H9 (cell line): ENCODE measurements at regions not wholly inside any gene's neighbourhood (a gene's known extent, or its start where the extent isn't known, plus 50 kb on each side); places are given as distances from the start of the nearest gene placed in this dataset.

Experiments
- DNase-seq: peaks from one replicate; pipeline ENCODE4 v3.0.0-alpha.2; 2017
- H2AFZ ChIP-seq: one replicate; pipeline ENCODE4 v1.6.1; 2013; ENCODE audit warnings: mild to moderate bottlenecking, low read length, control low read depth, moderate library complexity
- H2AK5ac ChIP-seq: 2 replicates; pipeline ENCODE4 v1.6.1; 2013; ENCODE audit warnings: low read length, control low read depth, mixed read lengths; ENCODE audit not compliant: insufficient read length
- H2BK120ac ChIP-seq: one replicate; pipeline ENCODE4 v1.6.1; 2013; ENCODE audit warnings: low read depth, mild to moderate bottlenecking, low read length, control low read depth, inconsistent platforms; ENCODE audit not compliant: poor library complexity, severe bottlenecking
- H2BK12ac ChIP-seq: 2 replicates; pipeline ENCODE4 v1.6.1; 2013; ENCODE audit warnings: low read length, control low read depth, mixed read lengths, low read depth; ENCODE audit not compliant: insufficient read length
- H2BK15ac ChIP-seq: 2 replicates; pipeline ENCODE4 v1.6.1; 2013; ENCODE audit warnings: low read depth, low read length, control low read depth
- H2BK20ac ChIP-seq: one replicate; pipeline ENCODE4 v1.6.1; 2013; ENCODE audit warnings: low read depth, mild to moderate bottlenecking, low read length, control low read depth, inconsistent platforms; ENCODE audit not compliant: poor library complexity, severe bottlenecking
- H2BK5ac ChIP-seq: 2 replicates; pipeline ENCODE4 v1.6.1; 2013; ENCODE audit warnings: low read length, control low read depth, mixed read lengths; ENCODE audit not compliant: insufficient read length
- H3K14ac ChIP-seq: 2 replicates; pipeline ENCODE4 v1.6.1; 2013; ENCODE audit warnings: low read length, control low read depth; ENCODE audit not compliant: insufficient read depth
- H3K18ac ChIP-seq: 2 replicates; pipeline ENCODE4 v1.6.1; 2013; ENCODE audit warnings: low read depth, mild to moderate bottlenecking, mixed read lengths, low read length, control low read depth; ENCODE audit not compliant: insufficient read length
- H3K23ac ChIP-seq: 2 replicates; pipeline ENCODE4 v1.6.1; 2013; ENCODE audit warnings: low read length, control low read depth, mixed read lengths, low read depth; ENCODE audit not compliant: insufficient read length
- H3K23me2 ChIP-seq: 2 replicates; pipeline ENCODE4 v1.6.1; 2013; ENCODE audit warnings: low read depth, mild to moderate bottlenecking, mixed read lengths, low read length, control low read depth; ENCODE audit not compliant: insufficient read length, poor library complexity, severe bottlenecking
- H3K27ac ChIP-seq: 2 replicates; pipeline ENCODE4 v1.5.1; 2013; ENCODE audit warnings: low read length, control low read depth, mixed read lengths, low read depth; ENCODE audit not compliant: insufficient read length
- H3K27me3 ChIP-seq: 2 replicates; pipeline ENCODE4 v1.6.1; 2013; ENCODE audit warnings: low read length, control low read depth, inconsistent platforms; ENCODE audit not compliant: insufficient read depth
- H3K4ac ChIP-seq: 2 replicates; pipeline ENCODE4 v1.6.1; 2013; ENCODE audit warnings: low read depth, mild to moderate bottlenecking, control low read depth, inconsistent platforms, low read length, moderate library complexity
- H3K4me1 ChIP-seq: 2 replicates; pipeline ENCODE4 v1.6.1; 2013; ENCODE audit warnings: low read length, control low read depth, inconsistent platforms; ENCODE audit not compliant: insufficient read depth
- H3K4me2 ChIP-seq: 2 replicates; pipeline ENCODE4 v1.6.1; 2013; ENCODE audit warnings: low read length, control low read depth, mixed read lengths; ENCODE audit not compliant: insufficient read length, insufficient read depth
- H3K56ac ChIP-seq: 2 replicates; pipeline ENCODE4 v1.6.1; 2013; ENCODE audit warnings: low read depth, mild to moderate bottlenecking, mixed read lengths, low read length, control low read depth; ENCODE audit not compliant: insufficient read length
- H3K79me1 ChIP-seq: 2 replicates; pipeline ENCODE4 v1.6.1; 2013; ENCODE audit warnings: low read depth, mild to moderate bottlenecking, moderate library complexity, low read length, control low read depth, inconsistent platforms; ENCODE audit not compliant: insufficient read depth, poor library complexity, severe bottlenecking
- H3K79me2 ChIP-seq: 2 replicates; pipeline ENCODE4 v1.6.1; 2013; ENCODE audit warnings: low read length, control low read depth, inconsistent platforms; ENCODE audit not compliant: insufficient read depth
- H3K9ac ChIP-seq: 2 replicates; pipeline ENCODE4 v1.6.1; 2013; ENCODE audit warnings: low read length, control low read depth, mixed read lengths; ENCODE audit not compliant: insufficient read length; ENCODE audit errors: extremely low read depth
- H3K9me3 ChIP-seq: one replicate; pipeline ENCODE4 v1.6.1; 2013; ENCODE audit warnings: low read depth, low read length, inconsistent platforms; ENCODE audit not compliant: control insufficient read depth
- H3T11ph ChIP-seq: one replicate; pipeline ENCODE4 v1.6.1; 2013; ENCODE audit warnings: mild to moderate bottlenecking, low read length, control low read depth, inconsistent platforms
- H4K20me1 ChIP-seq: one replicate; pipeline ENCODE4 v1.6.1; 2013; ENCODE audit not compliant: control insufficient read depth, insufficient read length, insufficient read depth
- H4K5ac ChIP-seq: 2 replicates; pipeline ENCODE4 v1.6.1; 2013; ENCODE audit warnings: low read depth, mild to moderate bottlenecking, mixed read lengths, low read length, control low read depth; ENCODE audit not compliant: insufficient read length
- H4K8ac ChIP-seq: replicated peaks from 2 replicates; pipeline ENCODE4 v1.6.1; 2013; ENCODE audit warnings: low read length, control low read depth, mixed read lengths, low read depth; ENCODE audit not compliant: insufficient read length
- H4K91ac ChIP-seq: 2 replicates; pipeline ENCODE4 v1.6.1; 2013; ENCODE audit warnings: low read depth, mild to moderate bottlenecking, moderate library complexity, mixed read lengths, low read length, control low read depth; ENCODE audit not compliant: insufficient read length
- H3K27ac Mint-ChIP-seq, 3 experiments: 2 replicates in 2 of 3; 3 replicates in 1 of 3; pipeline ENCODE4 v1.8.0; 2020 to 2021; ENCODE audit warnings: mixed read lengths in 3 of 3, mild to moderate bottlenecking in 1 of 3, moderate library complexity in 1 of 3
- H3K27me3 Mint-ChIP-seq: 2 replicates; pipeline ENCODE4 v1.8.0; 2021; ENCODE audit warnings: low read depth, mild to moderate bottlenecking, moderate library complexity, mixed read lengths
- H3K36me3 Mint-ChIP-seq, 3 experiments: 2 replicates in 2 of 3; 3 replicates in 1 of 3; pipeline ENCODE4 v1.8.0; 2020 to 2021; ENCODE audit warnings: low read depth in 3 of 3, mixed read lengths in 3 of 3; ENCODE audit not compliant: insufficient read depth in 1 of 3
- H3K4me1 Mint-ChIP-seq, 2 experiments: 2 replicates each; pipeline ENCODE4 v1.8.0; 2020; ENCODE audit warnings: mixed read lengths in 2 of 2
- H3K4me3 Mint-ChIP-seq, 2 experiments: 2 replicates in 1 of 2; 3 replicates in 1 of 2; pipeline ENCODE4 v1.8.0; 2020 to 2021; ENCODE audit warnings: mild to moderate bottlenecking in 2 of 2, mixed read lengths in 2 of 2, moderate library complexity in 1 of 2
- H3K9me3 Mint-ChIP-seq, 2 experiments: 2 replicates in 1 of 2; 3 replicates in 1 of 2; pipeline ENCODE4 v1.8.0; 2020; ENCODE audit warnings: mild to moderate bottlenecking in 2 of 2, mixed read lengths in 2 of 2, moderate library complexity in 1 of 2
- CTCF ChIP-seq: fragments of 200-600 bp; sonication (generic); conservative IDR thresholded peaks from 3 replicates; pipeline ENCODE4 v1.8.0; 2021; ENCODE audit warnings: antibody characterized with exemption, mild to moderate bottlenecking
- WGBS: extraction: QIAGEN DNeasy Blood & Tissue Kit; methylation state at CpG from one replicate; pipeline ENCODE4 v1.1.7; 2013; ENCODE audit warnings: missing lambda C conversion rate, low lambda C conversion rate, mixed read lengths; ENCODE audit not compliant: insufficient read length; ENCODE audit errors: extremely low coverage; 5-methylcytosine and 5-hydroxymethylcytosine counted together

DNA sequence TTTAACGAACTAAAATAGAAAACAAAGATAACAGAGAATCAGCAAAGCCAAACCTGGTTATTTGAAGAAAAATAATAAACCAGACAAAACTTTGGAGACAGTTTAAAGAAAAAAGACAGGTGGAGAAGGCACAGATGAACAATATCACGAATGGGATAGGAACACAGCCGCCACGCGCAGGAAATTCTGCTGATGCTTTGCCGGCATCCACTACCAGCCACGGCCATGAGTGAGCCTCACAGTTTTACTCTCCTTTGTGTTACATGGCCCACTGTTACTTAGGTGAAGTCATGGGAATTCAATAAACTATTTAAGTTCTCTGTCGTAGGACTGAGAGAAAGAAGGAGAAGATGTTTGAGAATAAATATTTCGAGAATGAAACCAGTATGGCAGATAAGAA, 503.4 kb downstream of the TTLL7 start:
- Histone ChIP-seq H3K4me1 (no peaks in the 10 kb centered on the region), H2BK120ac (no peak overlapping the region), H3K14ac (no peak overlapping the region), H2BK20ac (no peak overlapping the region), H3K4me2 (no peak overlapping the region), H3K23me2 (no peaks in the 10 kb centered on the region), H3K18ac (no peak overlapping the region), H3K79me2 (no peaks in the 10 kb centered on the region), H2AK5ac (no peak overlapping the region), H2AFZ (no peak overlapping the region), H3K27me3 (no peaks in the 10 kb centered on the region), H3K9me3 (no peaks in the 10 kb centered on the region), H3K23ac (no peak overlapping the region), H3K27ac (no peak overlapping the region), H4K8ac (no peak overlapping the region), H2BK15ac (no peak overlapping the region), H3K4ac (no peak overlapping the region), H3T11ph (no peak overlapping the region), H2BK12ac (no peak overlapping the region), H2BK5ac (no peak overlapping the region), H4K91ac (no peak overlapping the region), H3K9ac (no peak overlapping the region), H3K79me1 (no peaks in the 10 kb centered on the region), H4K20me1 (no peaks in the 10 kb centered on the region), H3K56ac (no peak overlapping the region), H4K5ac (no peak overlapping the region)
- Mint-ChIP-seq H3K27ac (no peak overlapping the region), H3K4me1 (no peaks in the 10 kb centered on the region), H3K4me3 (no peak overlapping the region), H3K27me3 (no peaks in the 10 kb centered on the region; the same call in 1 of the 2 replicates), H3K36me3 (no peaks in the 10 kb centered on the region), H3K9me3 (no peaks in the 10 kb centered on the region)
- whole genome bisulfite sequencing = no CpG with 5 or more reads among the region's 9 CpGs
- no peak for TF ChIP-seq CTCF
- DNase-seq = no peak
